GM21381 (cell line): ENCODE measurements at regions not wholly inside any gene's neighbourhood (a gene's known extent, or its start where the extent isn't known, plus 50 kb on each side); places are given as distances from the start of the nearest gene placed in this dataset.
"Not testable (repeated sequence)": the region's sequence is repeated elsewhere in the genome, so short reads cannot be mapped to it uniquely, and the experiment has no call there.

Experiments used
- ATAC-seq: cut with Tn5 transposase; IDR thresholded peaks from one replicate; pipeline ENCODE4 v1.9.1; 2021; ENCODE audit warnings: mild to moderate bottlenecking, moderate library complexity; ENCODE audit not compliant: unreplicated experiment

- ATAC-seq: no peak
Measured at GRCh38 chr17:64728041-64728695, 66.1 kb upstream of the SMURF2 start.

GRCh38 chr17:64726025-64726424, 63.9 kb upstream of the SMURF2 start:
- not testable (repeated sequence) for ATAC-seq

- ATAC-seq: not testable (repeated sequence)
Measured at GRCh38 chr17:64724246-64724645, 62.1 kb upstream of the SMURF2 start.

GRCh38 chr17:64723781-64724180, 61.7 kb upstream of the SMURF2 start:
- ATAC-seq: no peak

GRCh38 chr17:64721556-64721955, 59.4 kb upstream of the SMURF2 start:
- not testable (repeated sequence) for ATAC-seq

GRCh38 chr17:64720253-64720652, 58.1 kb upstream of the SMURF2 start:
- not testable (repeated sequence) for ATAC-seq

- not testable (repeated sequence) for ATAC-seq
Measured at GRCh38 chr17:64719517-64719916, 57.4 kb upstream of the SMURF2 start.

- not testable (repeated sequence) for ATAC-seq
Measured at GRCh38 chr17:64718816-64719215, 56.7 kb upstream of the SMURF2 start.

- ATAC-seq: no peak
Measured at GRCh38 chr17:64718058-64718457, 56.0 kb upstream of the SMURF2 start.

- not testable (repeated sequence) for ATAC-seq
Measured at GRCh38 chr17:64716496-64716895, 54.4 kb upstream of the SMURF2 start.

- not testable (repeated sequence) for ATAC-seq
Measured at GRCh38 chr17:64713786-64714185, 51.7 kb upstream of the SMURF2 start.

- peak; percentile 59 for ATAC-seq
Measured at GRCh38 chr17:64712557-64713351, 50.6 kb upstream of the SMURF2 start.
